ENCODE measurements at regions not wholly inside any gene's neighbourhood (a gene's known extent, or its start where the extent isn't known, plus 50 kb on each side); places are given as distances from the start of the nearest gene placed in this dataset.

GRCh38 chr10:6988654-6989053 is 408.6 kb upstream of the PRKCQ start:
- no peak for TF ChIP-seq CTCF (IDR thresholded peaks at IDR 0.05)
- no peak for TF ChIP-seq POLR2A (IDR thresholded peaks at IDR 0.05)
- no peak for TF ChIP-seq EP300 (IDR thresholded peaks at IDR 0.05)
